ENCODE measurements at regions not wholly inside any gene's neighbourhood (a gene's known extent, or its start where the extent isn't known, plus 50 kb on each side); places are given as distances from the start of the nearest gene placed in this dataset.

GRCh38 chr5:158069838-158070237 is 210.9 kb upstream of the CLINT1 start:
- no peak overlapping the region for H2AFZ ChIP-seq (ENCODE audit: low read length)

GRCh38 chr5:158068964-158069363 is 210.0 kb upstream of the CLINT1 start:
- H3K4me1 ChIP-seq (ENCODE audit: control insufficient read depth, extremely low read depth, insufficient read depth, low read length) = no peaks in the 10 kb centered on the region
- no peaks in the 10 kb centered on the region for H4K20me1 ChIP-seq (ENCODE audit: control insufficient read depth, extremely low read depth, insufficient read depth, low read length)
- no peak overlapping the region for H2AFZ ChIP-seq (ENCODE audit: low read length)
- no peaks in the 10 kb centered on the region for H3K36me3 ChIP-seq (ENCODE audit: control insufficient read depth, insufficient read depth, low read length)
- TF ChIP-seq CTCF (conservative IDR thresholded peaks at IDR 0.05 in 1 of 2, IDR thresholded peaks at IDR 0.05 in 1 of 2; ENCODE audit: low read depth in 1 of 2, low read length in 2 of 2) (no peak), EZH2 (IDR thresholded peaks at IDR 0.05; ENCODE audit: low read length, missing control alignments) (no peak)
- H3K4me3 ChIP-seq (replicated peaks in 1 of 4; ENCODE audit: control extremely low read depth in 1 of 4, insufficient read depth in 1 of 4, low read depth in 3 of 4, low read length in 4 of 4) = no peak overlapping the region
- H3K27me3 ChIP-seq (ENCODE audit: control insufficient read depth, insufficient read depth, low read length) = no peaks in the 10 kb centered on the region
- H3K4me2 ChIP-seq (ENCODE audit: extremely low read depth, insufficient read depth, low read length) = no peak overlapping the region
- no peak overlapping the region for H3K9ac ChIP-seq (ENCODE audit: insufficient read depth, low read length)
- no peak overlapping the region for H3K27ac ChIP-seq (ENCODE audit: insufficient read depth, low read length)
- no peaks in the 10 kb centered on the region for H3K79me2 ChIP-seq (ENCODE audit: control insufficient read depth, insufficient read depth, low read length)
- H3K9me3 ChIP-seq (ENCODE audit: control insufficient read depth, insufficient read depth, low read depth, low read length) = no peaks in the 10 kb centered on the region
- no peak for DNase-seq (ENCODE audit: low read depth in 2 of 2)

More at GRCh38 chr5:158069838-158070237, 210.9 kb upstream of the CLINT1 start:
- DNase-seq (ENCODE audit: low read depth in 2 of 2) = no peak
- no peaks in the 10 kb centered on the region for H3K27me3 ChIP-seq (ENCODE audit: control insufficient read depth, insufficient read depth, low read length)
- H3K36me3 ChIP-seq (ENCODE audit: control insufficient read depth, insufficient read depth, low read length) = no peaks in the 10 kb centered on the region
- no peaks in the 10 kb centered on the region for H3K9me3 ChIP-seq (ENCODE audit: control insufficient read depth, insufficient read depth, low read depth, low read length)
- no peak overlapping the region for H3K27ac ChIP-seq (ENCODE audit: insufficient read depth, low read length)
- H3K4me2 ChIP-seq (ENCODE audit: extremely low read depth, insufficient read depth, low read length) = no peak overlapping the region
- TF ChIP-seq EZH2 (IDR thresholded peaks at IDR 0.05; ENCODE audit: low read length, missing control alignments) (no peak), CTCF (conservative IDR thresholded peaks at IDR 0.05 in 1 of 2, IDR thresholded peaks at IDR 0.05 in 1 of 2; ENCODE audit: low read depth in 1 of 2, low read length in 2 of 2) (no peak)
- H3K79me2 ChIP-seq (ENCODE audit: control insufficient read depth, insufficient read depth, low read length) = no peaks in the 10 kb centered on the region
- no peak overlapping the region for H3K4me3 ChIP-seq (replicated peaks in 1 of 4; ENCODE audit: control extremely low read depth in 1 of 4, insufficient read depth in 1 of 4, low read depth in 3 of 4, low read length in 4 of 4)
- H3K9ac ChIP-seq (ENCODE audit: insufficient read depth, low read length) = no peak overlapping the region
- H4K20me1 ChIP-seq (ENCODE audit: control insufficient read depth, extremely low read depth, insufficient read depth, low read length) = no peaks in the 10 kb centered on the region
- H3K4me1 ChIP-seq (ENCODE audit: control insufficient read depth, extremely low read depth, insufficient read depth, low read length) = no peaks in the 10 kb centered on the region

GRCh38 chr5:158066076-158066475 is 207.1 kb upstream of the CLINT1 start:
- no peaks in the 10 kb centered on the region for H3K36me3 ChIP-seq (ENCODE audit: control insufficient read depth, insufficient read depth, low read length)
- DNase-seq (ENCODE audit: low read depth in 2 of 2) = no peak
- H2AFZ ChIP-seq (ENCODE audit: low read length) = no peak overlapping the region
- H3K27me3 ChIP-seq (ENCODE audit: control insufficient read depth, insufficient read depth, low read length) = no peaks in the 10 kb centered on the region
- H4K20me1 ChIP-seq (ENCODE audit: control insufficient read depth, extremely low read depth, insufficient read depth, low read length) = no peaks in the 10 kb centered on the region
- H3K4me2 ChIP-seq (ENCODE audit: extremely low read depth, insufficient read depth, low read length) = no peak overlapping the region
- H3K4me1 ChIP-seq (ENCODE audit: control insufficient read depth, extremely low read depth, insufficient read depth, low read length) = no peaks in the 10 kb centered on the region
- no peak overlapping the region for H3K27ac ChIP-seq (ENCODE audit: insufficient read depth, low read length)
- H3K9me3 ChIP-seq (ENCODE audit: control insufficient read depth, insufficient read depth, low read depth, low read length) = no peaks in the 10 kb centered on the region
- no peaks in the 10 kb centered on the region for H3K79me2 ChIP-seq (ENCODE audit: control insufficient read depth, insufficient read depth, low read length)
- TF ChIP-seq EZH2 (IDR thresholded peaks at IDR 0.05; ENCODE audit: low read length, missing control alignments) (no peak), CTCF (conservative IDR thresholded peaks at IDR 0.05 in 1 of 2, IDR thresholded peaks at IDR 0.05 in 1 of 2; ENCODE audit: low read depth in 1 of 2, low read length in 2 of 2) (no peak)
- H3K9ac ChIP-seq (ENCODE audit: insufficient read depth, low read length) = no peak overlapping the region
- H3K4me3 ChIP-seq (replicated peaks in 1 of 4; ENCODE audit: control extremely low read depth in 1 of 4, insufficient read depth in 1 of 4, low read depth in 3 of 4, low read length in 4 of 4) = no peak overlapping the region
